WTC11 (cell line): ENCODE measurements at regions not wholly inside any gene's neighbourhood (a gene's known extent, or its start where the extent isn't known, plus 50 kb on each side); places are given as distances from the start of the nearest gene placed in this dataset.

ENCODE experiments used
- AFF4 ChIP-seq: sonication (generic); formaldehyde crosslinking; IDR thresholded peaks from 2 replicates; pipeline ENCODE4 v1.8.1; 2023; ENCODE audit warnings: mild to moderate bottlenecking, missing genetic modification reagents, borderline replicate concordance
- ARID4B ChIP-seq: sonication (generic); formaldehyde crosslinking; IDR thresholded peaks from 2 replicates; pipeline ENCODE4 v1.8.0; 2023; ENCODE audit warnings: missing genetic modification reagents, mild to moderate bottlenecking, borderline replicate concordance
- ATF6 ChIP-seq: sonication (generic); formaldehyde crosslinking; IDR thresholded peaks from 2 replicates; pipeline ENCODE4 v1.8.1; 2023; ENCODE audit warnings: mild to moderate bottlenecking, missing genetic modification reagents
- CBFB ChIP-seq: sonication (generic); formaldehyde crosslinking; IDR thresholded peaks from 2 replicates; pipeline ENCODE4 v1.8.1; 2022; ENCODE audit warnings: mild to moderate bottlenecking, low read depth, missing genetic modification reagents
- E2F1 ChIP-seq: sonication (generic); formaldehyde crosslinking; IDR thresholded peaks from 2 replicates; pipeline ENCODE4 v1.8.0; 2022; ENCODE audit warnings: mild to moderate bottlenecking, missing genetic modification reagents
- GTF2I ChIP-seq: fragments of 250-450 bp; sonication (Bioruptor Pico); conservative IDR thresholded peaks from 2 replicates; pipeline ENCODE4 v1.4.0; 2021; ENCODE audit warnings: mild to moderate bottlenecking
- JUN ChIP-seq: sonication (generic); formaldehyde crosslinking; IDR thresholded peaks from 2 replicates; pipeline ENCODE4 v1.8.0; 2023; ENCODE audit warnings: mild to moderate bottlenecking, missing genetic modification reagents
- NFYB ChIP-seq: sonication (generic); formaldehyde crosslinking; conservative IDR thresholded peaks from 2 replicates; pipeline ENCODE4 v1.8.0; 2022; ENCODE audit warnings: low read depth, missing genetic modification reagents
- ZBTB43 ChIP-seq: sonication (generic); formaldehyde crosslinking; IDR thresholded peaks from 2 replicates; pipeline ENCODE4 v1.8.1; 2023; ENCODE audit warnings: mild to moderate bottlenecking, missing genetic modification reagents
- ZMAT4 ChIP-seq: fragments of 250-450 bp; sonication (Bioruptor Pico); IDR thresholded peaks from 2 replicates; pipeline ENCODE4 v1.9.0; 2021; ENCODE audit warnings: mild to moderate bottlenecking
- ZNF317 ChIP-seq: sonication (generic); formaldehyde crosslinking; IDR thresholded peaks from 2 replicates; pipeline ENCODE4 v1.8.1; 2023; ENCODE audit warnings: low read depth, mild to moderate bottlenecking, moderate library complexity, missing genetic modification reagents, borderline replicate concordance
- ZNF425 ChIP-seq: fragments of 250-450 bp; sonication (Bioruptor Pico); conservative IDR thresholded peaks from 2 replicates; pipeline ENCODE4 v1.9.0; 2021; ENCODE audit warnings: mild to moderate bottlenecking

GRCh38 chr7:36775061-36775620, 50.8 kb upstream of the AOAH start (continued):
- TF ChIP-seq E2F1 (CRISPR knock-in tag) = no peak
- no peak for TF ChIP-seq CBFB
- no peak for TF ChIP-seq ZNF317 (CRISPR knock-in tag)
- no peak for TF ChIP-seq ATF6 (CRISPR knock-in tag)
- TF ChIP-seq ZBTB43 (CRISPR knock-in tag) = no peak
- TF ChIP-seq AFF4 (CRISPR knock-in tag) = no peak
- no peak for TF ChIP-seq GTF2I
- no peak for TF ChIP-seq ZMAT4 (CRISPR knock-in tag)
- no peak for TF ChIP-seq ZNF425 (CRISPR knock-in tag)
- no peak for TF ChIP-seq NFYB (CRISPR knock-in tag)
- no peak for TF ChIP-seq ARID4B
- TF ChIP-seq JUN (CRISPR knock-in tag) = no peak
